HG03045 (cell line): ENCODE measurements at regions not wholly inside any gene's neighbourhood (a gene's known extent, or its start where the extent isn't known, plus 50 kb on each side); places are given as distances from the start of the nearest gene placed in this dataset.
"Not testable (repeated sequence)": the region's sequence is repeated elsewhere in the genome, so short reads cannot be mapped to it uniquely, and the experiment has no call there.

Source experiments
- ATAC-seq: cut with Tn5 transposase; IDR thresholded peaks from one replicate; pipeline ENCODE4 v1.9.1; 2021; ENCODE audit warnings: mild to moderate bottlenecking, moderate library complexity; ENCODE audit not compliant: unreplicated experiment

GRCh38 chr13:44147233-44147632, 226.4 kb upstream of the SERP2 start:
- ATAC-seq, result no peak

GRCh38 chr13:44147648-44148047, 226.0 kb upstream of the SERP2 start:
- ATAC-seq, result no peak

- ATAC-seq, result no peak
Measured at GRCh38 chr13:44148159-44148914, 225.3 kb upstream of the SERP2 start.

- ATAC-seq, result not testable (repeated sequence)
Measured at GRCh38 chr13:44149231-44149630, 224.4 kb upstream of the SERP2 start.

GRCh38 chr13:44149821-44150220, 223.8 kb upstream of the SERP2 start:
- no peak for ATAC-seq

GRCh38 chr13:44151474-44151873, 222.2 kb upstream of the SERP2 start:
- no peak for ATAC-seq

- no peak for ATAC-seq
Measured at GRCh38 chr13:44153496-44153895, 220.1 kb upstream of the SERP2 start.

GRCh38 chr13:44155422-44156293, 218.0 kb upstream of the SERP2 start:
- no peak for ATAC-seq

- no peak for ATAC-seq
Measured at GRCh38 chr13:44156294-44156658, 217.3 kb upstream of the SERP2 start.

- ATAC-seq, result no peak
Measured at GRCh38 chr13:44157606-44158005, 216.0 kb upstream of the SERP2 start.

- no peak for ATAC-seq
Measured at GRCh38 chr13:44158098-44158521, 215.5 kb upstream of the SERP2 start.

GRCh38 chr13:44158881-44159632, 214.6 kb upstream of the SERP2 start:
- ATAC-seq, result no peak

- no peak for ATAC-seq
Measured at GRCh38 chr13:44159633-44160279, 213.9 kb upstream of the SERP2 start.

- no peak for ATAC-seq
Measured at GRCh38 chr13:44160591-44161191, 212.9 kb upstream of the SERP2 start.

- ATAC-seq, result no peak
Measured at GRCh38 chr13:44163108-44163507, 210.5 kb upstream of the SERP2 start.

- no peak for ATAC-seq
Measured at GRCh38 chr13:44165221-44165888, 208.3 kb upstream of the SERP2 start.

GRCh38 chr13:44165889-44166496, 207.6 kb upstream of the SERP2 start:
- no peak for ATAC-seq

GRCh38 chr13:44169018-44169911, 204.4 kb upstream of the SERP2 start:
- no peak for ATAC-seq

GRCh38 chr13:44170731-44171130, 202.9 kb upstream of the SERP2 start:
- ATAC-seq, result no peak
